Neural progenitor cell (in vitro differentiated cells): ENCODE measurements at regions not wholly inside any gene's neighbourhood (a gene's known extent, or its start where the extent isn't known, plus 50 kb on each side); places are given as distances from the start of the nearest gene placed in this dataset.

Source experiments
- EZH2 ChIP-seq: fragments of 200-600 bp; sonication (generic); IDR thresholded peaks from 2 replicates; pipeline ENCODE4 v1.6.1; 2017; ENCODE audit warnings: antibody characterized with exemption, mild to moderate bottlenecking, moderate library complexity
- EZH2phosphoT487 ChIP-seq: fragments of 200-600 bp; sonication (generic); IDR thresholded peaks from 2 replicates; pipeline ENCODE4 v1.6.1; 2017; ENCODE audit warnings: antibody characterized with exemption
- TF ChIP-seq, protein P1 (sequence below): fragments of 200-600 bp; sonication (generic); IDR thresholded peaks from 2 replicates; pipeline ENCODE4 v1.5.1; 2017; ENCODE audit warnings: antibody characterized with exemption, mild to moderate bottlenecking

DNA sequence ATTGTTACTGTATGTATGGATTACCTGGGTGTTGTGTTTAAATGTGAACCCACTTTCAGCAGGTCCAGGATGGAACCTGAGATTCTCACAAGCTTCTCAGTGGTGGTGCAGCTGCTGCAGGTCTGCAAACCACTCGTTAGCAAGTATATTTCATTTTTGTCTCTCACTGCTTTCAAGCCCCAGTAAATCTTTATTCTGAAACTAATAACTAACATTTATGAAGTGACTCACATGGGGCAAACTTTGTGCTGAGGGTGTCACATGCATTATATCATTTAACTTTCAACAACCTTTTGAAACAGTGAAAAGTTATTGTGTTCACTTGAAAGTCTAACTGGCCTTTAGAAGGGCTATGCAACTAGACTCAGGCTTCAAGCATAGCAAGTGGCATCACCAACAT is 98.9 kb upstream of the DYNLRB2 start:
- TF ChIP-seq EZH2phosphoT487 (no peak), EZH2 (no peak)
- TF ChIP-seq, protein P1, sequence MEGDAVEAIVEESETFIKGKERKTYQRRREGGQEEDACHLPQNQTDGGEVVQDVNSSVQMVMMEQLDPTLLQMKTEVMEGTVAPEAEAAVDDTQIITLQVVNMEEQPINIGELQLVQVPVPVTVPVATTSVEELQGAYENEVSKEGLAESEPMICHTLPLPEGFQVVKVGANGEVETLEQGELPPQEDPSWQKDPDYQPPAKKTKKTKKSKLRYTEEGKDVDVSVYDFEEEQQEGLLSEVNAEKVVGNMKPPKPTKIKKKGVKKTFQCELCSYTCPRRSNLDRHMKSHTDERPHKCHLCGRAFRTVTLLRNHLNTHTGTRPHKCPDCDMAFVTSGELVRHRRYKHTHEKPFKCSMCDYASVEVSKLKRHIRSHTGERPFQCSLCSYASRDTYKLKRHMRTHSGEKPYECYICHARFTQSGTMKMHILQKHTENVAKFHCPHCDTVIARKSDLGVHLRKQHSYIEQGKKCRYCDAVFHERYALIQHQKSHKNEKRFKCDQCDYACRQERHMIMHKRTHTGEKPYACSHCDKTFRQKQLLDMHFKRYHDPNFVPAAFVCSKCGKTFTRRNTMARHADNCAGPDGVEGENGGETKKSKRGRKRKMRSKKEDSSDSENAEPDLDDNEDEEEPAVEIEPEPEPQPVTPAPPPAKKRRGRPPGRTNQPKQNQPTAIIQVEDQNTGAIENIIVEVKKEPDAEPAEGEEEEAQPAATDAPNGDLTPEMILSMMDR, result no peak
